ENCODE measurements at regions not wholly inside any gene's neighbourhood (a gene's known extent, or its start where the extent isn't known, plus 50 kb on each side); places are given as distances from the start of the nearest gene placed in this dataset.

GRCh38 chr4:19531906-19532848, 719.5 kb upstream of the SLIT2 start:
- no peak for TF ChIP-seq POLR2AphosphoS5 (IDR thresholded peaks at IDR 0.05)
- H3K4me1 ChIP-seq: no peaks in the 10 kb centered on the region
- H3K27me3 ChIP-seq: no peaks in the 10 kb centered on the region
- H3K36me3 ChIP-seq: no peaks in the 10 kb centered on the region
- in situ Hi-C loops (cut with MboI; ENCODE audit: low pct_ligation_motif_present in 1 of 4, low pct_unique_long_range_greater_than_20kb in 1 of 4, low sequenced_read_pairs in 3 of 4): no loop called here
- H3K9me3 ChIP-seq: no peaks in the 10 kb centered on the region
- H3K27ac ChIP-seq: no peak overlapping the region
- WGBS, 2 donors (ENCODE audit: low coverage in 1 of 2): 71 to 77% methylated on average over 5 of the region's 5 CpGs
- intact Hi-C loops (cut with DNase I; ENCODE audit: low total_unique reads): no loop called here
- no peak for DNase-seq
- H3K4me3 ChIP-seq: no peak overlapping the region

- TF ChIP-seq POLR2AphosphoS5 (IDR thresholded peaks at IDR 0.05) (no peak), CTCF (IDR thresholded peaks at IDR 0.05) (no peak), POLR2A (IDR thresholded peaks at IDR 0.05) (no peak), EP300 (IDR thresholded peaks at IDR 0.05; ENCODE audit: low read depth) (no peak)
- Histone ChIP-seq H3K36me3 (no peaks in the 10 kb centered on the region), H3K4me3 (no peak overlapping the region), H3K9me3 (no peaks in the 10 kb centered on the region), H3K27me3 (no peaks in the 10 kb centered on the region), H3K27ac (no peak overlapping the region), H3K4me1 (no peaks in the 10 kb centered on the region)
- 91 to 100% methylated on average over 2 of the region's 2 CpGs for WGBS, 2 donors (ENCODE audit: low coverage in 1 of 2)
- intact Hi-C loops (cut with DNase I; ENCODE audit: low total_unique reads) (no loop called here), in situ Hi-C loops (cut with MboI; ENCODE audit: low pct_ligation_motif_present in 1 of 4, low pct_unique_long_range_greater_than_20kb in 1 of 4, low sequenced_read_pairs in 3 of 4) (no loop called here)
- DNase-seq: no peak
These were observed 727.7 kb upstream of the SLIT2 start for GRCh38 chr4:19523964-19524363.

- H3K27me3 ChIP-seq: no peaks in the 10 kb centered on the region
- no peak for DNase-seq
- H3K27ac ChIP-seq: no peak overlapping the region
- in situ Hi-C loops (cut with MboI; ENCODE audit: low pct_ligation_motif_present in 1 of 4, low pct_unique_long_range_greater_than_20kb in 1 of 4, low sequenced_read_pairs in 3 of 4): no loop called here
- H3K36me3 ChIP-seq: no peaks in the 10 kb centered on the region
- H3K4me1 ChIP-seq: no peaks in the 10 kb centered on the region
- no peak overlapping the region for H3K4me3 ChIP-seq
- 88 to 93% methylated on average over 3 of the region's 3 CpGs for WGBS, 2 donors (ENCODE audit: low coverage in 1 of 2)
- no peak for TF ChIP-seq POLR2A (IDR thresholded peaks at IDR 0.05)
- TF ChIP-seq POLR2AphosphoS5 (IDR thresholded peaks at IDR 0.05): no peak
- no peak for TF ChIP-seq EP300 (IDR thresholded peaks at IDR 0.05; ENCODE audit: low read depth)
- intact Hi-C loops (cut with DNase I; ENCODE audit: low total_unique reads): no loop called here
- H3K9me3 ChIP-seq: no peaks in the 10 kb centered on the region
These were observed 728.7 kb upstream of the SLIT2 start for GRCh38 chr4:19522966-19523365.

GRCh38 chr4:19520939-19521520, 730.7 kb upstream of the SLIT2 start:
- no peaks in the 10 kb centered on the region for H3K9me3 ChIP-seq
- H3K27ac ChIP-seq: no peak overlapping the region
- WGBS, 2 donors (ENCODE audit: low coverage in 1 of 2): 63 to 74% methylated on average over 3 to 7 of the region's 7 CpGs
- no peak for DNase-seq
- intact Hi-C loops (cut with DNase I; ENCODE audit: low total_unique reads) (no loop called here), in situ Hi-C loops (cut with MboI; ENCODE audit: low pct_ligation_motif_present in 1 of 4, low pct_unique_long_range_greater_than_20kb in 1 of 4, low sequenced_read_pairs in 3 of 4) (no loop called here)
- no peaks in the 10 kb centered on the region for H3K36me3 ChIP-seq
- H3K4me3 ChIP-seq: no peak overlapping the region
- H3K27me3 ChIP-seq: no peaks in the 10 kb centered on the region
- H3K4me1 ChIP-seq: no peaks in the 10 kb centered on the region
- TF ChIP-seq CTCF (IDR thresholded peaks at IDR 0.05): no peak
- no peak for TF ChIP-seq POLR2AphosphoS5 (IDR thresholded peaks at IDR 0.05)
- TF ChIP-seq POLR2A (IDR thresholded peaks at IDR 0.05): no peak
- no peak for TF ChIP-seq EP300 (IDR thresholded peaks at IDR 0.05; ENCODE audit: low read depth)

GRCh38 chr4:19514276-19515070, 737.2 kb upstream of the SLIT2 start:
- no peaks in the 10 kb centered on the region for H3K27me3 ChIP-seq
- TF ChIP-seq EP300 (IDR thresholded peaks at IDR 0.05; ENCODE audit: low read depth) (no peak), CTCF (IDR thresholded peaks at IDR 0.05) (no peak), POLR2A (IDR thresholded peaks at IDR 0.05) (no peak), POLR2AphosphoS5 (IDR thresholded peaks at IDR 0.05) (no peak)
- no peak overlapping the region for H3K27ac ChIP-seq
- intact Hi-C loops (cut with DNase I; ENCODE audit: low total_unique reads): no loop called here
- H3K9me3 ChIP-seq: no peaks in the 10 kb centered on the region
- in situ Hi-C loops (cut with MboI; ENCODE audit: low pct_ligation_motif_present in 1 of 4, low pct_unique_long_range_greater_than_20kb in 1 of 4, low sequenced_read_pairs in 3 of 4): no loop called here
- H3K36me3 ChIP-seq: no peaks in the 10 kb centered on the region
- H3K4me1 ChIP-seq: no peaks in the 10 kb centered on the region
- 42 to 86% methylated on average over 1 of the region's 1 CpG for WGBS, 2 donors (ENCODE audit: low coverage in 1 of 2)
- DNase-seq: no peak
- H3K4me3 ChIP-seq: no peak overlapping the region

Data from transverse colon (tissue), 4 donors.